ENCODE measurements at regions not wholly inside any gene's neighbourhood (a gene's known extent, or its start where the extent isn't known, plus 50 kb on each side); places are given as distances from the start of the nearest gene placed in this dataset.

DNA sequence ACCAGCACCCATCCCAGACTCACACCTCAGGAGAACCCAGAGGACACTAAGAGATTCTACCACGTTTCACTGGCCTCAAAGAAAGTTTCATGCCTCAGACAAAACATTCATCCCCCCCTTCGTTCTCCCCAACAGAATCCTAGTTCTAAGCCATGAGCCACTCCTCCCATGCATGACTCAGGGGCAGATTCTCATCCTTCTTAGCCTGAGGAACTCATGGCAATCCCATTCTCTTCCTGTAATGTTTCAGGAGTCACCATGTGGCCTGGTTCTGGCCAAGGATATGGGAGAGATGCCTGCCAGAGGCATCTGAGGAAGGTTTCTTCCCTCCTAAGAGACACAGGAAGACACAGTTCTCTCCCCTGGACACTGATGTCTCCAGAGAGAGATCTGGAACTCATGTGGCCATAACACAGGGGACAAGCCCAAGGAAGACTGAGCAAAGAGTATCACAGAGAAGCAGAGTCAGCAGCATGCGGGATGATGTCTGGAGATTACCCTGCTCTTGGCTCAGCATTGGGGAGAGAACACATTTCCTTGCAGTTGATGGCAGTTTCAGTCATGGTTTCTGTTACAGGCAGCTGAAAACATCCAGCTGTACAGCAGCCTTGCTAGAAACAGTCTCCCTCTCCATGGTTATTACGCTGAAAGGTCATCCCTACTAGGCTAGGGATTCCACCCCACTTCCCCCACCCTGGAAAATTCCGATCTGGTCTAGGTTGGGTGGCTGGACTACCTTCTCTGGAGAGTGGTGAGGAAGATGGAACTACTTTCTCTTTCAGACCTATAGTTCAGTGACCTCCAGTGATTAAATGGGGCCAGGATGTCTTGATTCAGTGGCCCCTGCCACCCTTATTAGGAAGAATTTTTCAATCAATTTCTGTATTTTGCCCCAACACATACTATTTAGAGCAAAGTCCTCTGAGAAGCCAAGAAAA lies 115.4 kb downstream of the ZNF608 start:
- Mint-ChIP-seq H3K27me3 (no peaks in the 10 kb centered on the region), H3K4me3 (no peak overlapping the region), H3K27ac (no peak overlapping the region), H3K9me3 (ENCODE audit: low read depth) (no peaks in the 10 kb centered on the region), H3K4me1 (no peaks in the 10 kb centered on the region), H3K36me3 (no peaks in the 10 kb centered on the region)
- no peak for ATAC-seq
- no peak for DNase-seq
- CTCF ChIA-PET, result no interaction called here

DNA sequence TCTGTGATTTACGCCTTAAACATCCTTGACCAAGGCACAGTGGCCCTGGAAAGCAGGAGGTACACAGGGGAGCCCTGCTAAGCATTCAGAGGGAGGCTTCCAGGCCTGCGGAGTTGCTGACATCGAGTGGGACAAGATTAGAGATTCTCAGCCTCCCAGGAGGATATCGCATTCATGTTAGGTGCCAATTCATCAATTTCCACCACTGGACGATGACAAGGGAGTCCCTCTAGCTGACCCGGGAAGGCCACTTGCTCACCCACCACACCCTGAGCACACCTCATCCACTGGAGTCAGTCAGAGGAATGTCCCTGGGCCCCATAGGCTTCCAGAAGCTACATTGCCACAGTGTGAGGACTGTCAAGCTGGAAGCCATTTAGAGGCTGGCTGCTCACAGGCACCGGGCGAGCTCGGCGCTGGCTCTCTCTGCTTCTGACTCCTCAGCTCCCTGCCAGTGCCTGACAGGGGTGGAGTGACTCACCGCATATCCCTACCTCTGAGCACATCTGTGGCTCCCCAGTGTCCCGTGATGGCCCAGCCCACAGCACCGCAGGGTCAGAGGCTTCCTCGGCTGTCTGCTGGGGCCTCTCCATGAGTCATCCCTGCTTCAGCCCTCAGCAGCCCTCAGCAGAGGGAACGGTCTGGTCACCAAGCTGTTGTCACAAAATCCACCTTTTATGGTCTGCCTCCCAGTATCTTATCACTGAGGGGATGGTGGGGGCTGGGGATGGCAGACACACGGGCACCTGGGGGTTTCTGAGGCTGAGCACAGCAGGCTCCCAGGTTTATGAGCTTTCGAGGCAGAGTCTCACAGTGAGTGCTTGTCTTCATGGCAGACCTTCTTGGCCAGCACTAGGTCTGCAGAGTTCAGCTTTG lies 117.5 kb downstream of the ZNF608 start:
- Mint-ChIP-seq H3K4me3 (no peak overlapping the region), H3K27ac (no peak overlapping the region), H3K9me3 (ENCODE audit: low read depth) (no peaks in the 10 kb centered on the region), H3K4me1 (no peaks in the 10 kb centered on the region), H3K36me3 (no peaks in the 10 kb centered on the region), H3K27me3 (no peaks in the 10 kb centered on the region)
- DNase-seq (no peak), ATAC-seq (no peak)
- CTCF ChIA-PET, result no interaction called here

GRCh38 chr5:124627815-124628595 lies 118.4 kb downstream of the ZNF608 start:
- CTCF ChIA-PET, result no interaction called here
- Mint-ChIP-seq H3K4me1 (no peaks in the 10 kb centered on the region), H3K27me3 (no peaks in the 10 kb centered on the region), H3K36me3 (no peaks in the 10 kb centered on the region), H3K9me3 (ENCODE audit: low read depth) (no peaks in the 10 kb centered on the region), H3K4me3 (no peak overlapping the region), H3K27ac (no peak overlapping the region)
- no peak for DNase-seq
- no peak for ATAC-seq

GRCh38 chr5:124626053-124626452 lies 120.4 kb downstream of the ZNF608 start:
- H3K36me3 Mint-ChIP-seq, result no peaks in the 10 kb centered on the region
- H3K4me3 Mint-ChIP-seq, result no peak overlapping the region

DNA sequence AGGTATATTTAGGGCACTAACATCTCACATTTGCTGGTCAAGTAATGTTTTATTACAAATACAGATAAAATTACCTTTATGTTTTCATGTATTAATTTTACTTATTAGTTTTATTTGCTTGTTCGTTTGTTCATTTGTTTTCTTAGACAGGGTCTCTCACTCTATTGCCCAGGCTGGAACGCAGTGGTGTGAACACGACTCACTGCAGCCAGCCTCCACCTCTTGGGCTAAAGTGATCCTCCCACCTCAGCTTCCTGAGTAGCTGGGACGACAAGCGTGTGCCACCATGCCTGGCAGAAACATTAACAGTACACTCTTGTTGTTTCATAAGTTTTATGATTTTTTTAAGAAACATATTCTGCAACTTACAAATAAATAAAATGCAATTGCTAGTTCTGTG lies 123.2 kb downstream of the ZNF608 start:
- Mint-ChIP-seq H3K27me3 (no peaks in the 10 kb centered on the region), H3K36me3 (no peaks in the 10 kb centered on the region), H3K4me1 (no peaks in the 10 kb centered on the region), H3K9me3 (ENCODE audit: low read depth) (no peaks in the 10 kb centered on the region), H3K4me3 (no peak overlapping the region), H3K27ac (no peak overlapping the region)
- DNase-seq, result no peak
- CTCF ChIA-PET, result no interaction called here
- ATAC-seq, result no peak

More at GRCh38 chr5:124626053-124626452, 120.4 kb downstream of the ZNF608 start:
- ATAC-seq (no peak), DNase-seq (no peak)
- Mint-ChIP-seq H3K9me3 (ENCODE audit: low read depth) (no peaks in the 10 kb centered on the region), H3K4me1 (no peaks in the 10 kb centered on the region), H3K27ac (no peak overlapping the region), H3K27me3 (no peaks in the 10 kb centered on the region)
- CTCF ChIA-PET, result no interaction called here

- H3K36me3 Mint-ChIP-seq, result no peaks in the 10 kb centered on the region
- H3K9me3 Mint-ChIP-seq (ENCODE audit: low read depth), result no peaks in the 10 kb centered on the region
- no peak overlapping the region for H3K4me3 Mint-ChIP-seq
- no peak overlapping the region for H3K27ac Mint-ChIP-seq
- CTCF ChIA-PET, result no interaction called here
- ATAC-seq, result no peak
- no peak for DNase-seq
- no peaks in the 10 kb centered on the region for H3K4me1 Mint-ChIP-seq
- H3K27me3 Mint-ChIP-seq, result no peaks in the 10 kb centered on the region
Observed at GRCh38 chr5:124622851-124623250, 123.6 kb downstream of the ZNF608 start.

DNA sequence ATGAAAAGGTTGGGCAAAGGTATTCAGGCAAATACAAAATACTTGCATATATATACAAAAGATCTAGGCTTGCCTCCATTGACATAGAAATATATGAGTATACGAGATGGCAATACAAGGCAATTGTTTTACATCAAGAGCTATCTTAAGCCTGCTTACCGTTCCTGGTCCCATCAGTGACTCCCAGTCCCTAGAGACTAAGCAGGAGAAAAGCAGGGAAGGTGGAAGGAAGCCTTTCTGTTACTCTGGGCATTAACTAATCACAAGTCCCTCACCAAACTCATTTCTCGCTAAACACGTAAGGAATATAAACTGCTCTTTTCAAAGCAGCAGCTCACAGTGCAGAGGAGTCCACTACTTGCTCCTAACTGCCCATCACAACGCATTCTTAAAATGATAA lies 125.2 kb downstream of the ZNF608 start:
- no peaks in the 10 kb centered on the region for H3K27me3 Mint-ChIP-seq
- no peaks in the 10 kb centered on the region for H3K4me1 Mint-ChIP-seq
- H3K36me3 Mint-ChIP-seq, result no peaks in the 10 kb centered on the region
- CTCF ChIA-PET, result no interaction called here
- DNase-seq (no peak), ATAC-seq (no peak)
- H3K9me3 Mint-ChIP-seq (ENCODE audit: low read depth), result no peaks in the 10 kb centered on the region
- no peak overlapping the region for H3K27ac Mint-ChIP-seq
- H3K4me3 Mint-ChIP-seq, result no peak overlapping the region

- no peaks in the 10 kb centered on the region for H3K4me1 Mint-ChIP-seq
- H3K36me3 Mint-ChIP-seq, result no peaks in the 10 kb centered on the region
- no peak for DNase-seq
- ATAC-seq, result no peak
- H3K27me3 Mint-ChIP-seq, result no peaks in the 10 kb centered on the region
- H3K9me3 Mint-ChIP-seq (ENCODE audit: low read depth), result no peaks in the 10 kb centered on the region
- H3K4me3 Mint-ChIP-seq, result no peak overlapping the region
- CTCF ChIA-PET, result no interaction called here
- H3K27ac Mint-ChIP-seq, result no peak overlapping the region
Observed at GRCh38 chr5:124620743-124621142, 125.7 kb downstream of the ZNF608 start.

DNA sequence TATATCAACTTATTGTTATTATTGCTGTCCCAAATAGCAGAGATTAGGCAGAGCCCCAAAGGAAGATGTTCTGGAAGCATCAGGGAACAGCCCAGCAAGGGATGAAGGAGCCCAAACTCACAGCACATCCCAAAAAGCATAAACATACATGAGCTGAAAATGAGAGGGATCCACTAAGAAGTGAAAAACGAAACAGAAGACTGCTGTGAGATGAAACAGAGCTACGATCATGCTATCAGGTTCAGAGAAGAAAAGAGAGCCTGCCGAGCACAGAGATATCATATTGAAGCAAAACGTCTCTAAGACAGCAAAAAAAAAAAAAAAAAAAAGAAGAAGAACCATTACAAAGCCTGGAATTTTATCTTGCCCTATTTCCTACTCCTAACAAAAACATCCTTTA lies 127.3 kb downstream of the ZNF608 start:
- Mint-ChIP-seq H3K27me3 (no peaks in the 10 kb centered on the region), H3K9me3 (ENCODE audit: low read depth) (no peaks in the 10 kb centered on the region), H3K36me3 (no peaks in the 10 kb centered on the region), H3K4me1 (no peaks in the 10 kb centered on the region), H3K27ac (no peak overlapping the region), H3K4me3 (no peak overlapping the region)
- CTCF ChIA-PET, result no interaction called here
- no peak for DNase-seq
- no peak for ATAC-seq

GRCh38 chr5:124617787-124618186 lies 128.7 kb downstream of the ZNF608 start:
- no peak overlapping the region for H3K27ac Mint-ChIP-seq
- no peaks in the 10 kb centered on the region for H3K36me3 Mint-ChIP-seq
- no peaks in the 10 kb centered on the region for H3K4me1 Mint-ChIP-seq
- no peak for DNase-seq
- CTCF ChIA-PET, result no interaction called here
- no peak for ATAC-seq
- no peaks in the 10 kb centered on the region for H3K9me3 Mint-ChIP-seq (ENCODE audit: low read depth)
- no peak overlapping the region for H3K4me3 Mint-ChIP-seq
- no peaks in the 10 kb centered on the region for H3K27me3 Mint-ChIP-seq

DNA sequence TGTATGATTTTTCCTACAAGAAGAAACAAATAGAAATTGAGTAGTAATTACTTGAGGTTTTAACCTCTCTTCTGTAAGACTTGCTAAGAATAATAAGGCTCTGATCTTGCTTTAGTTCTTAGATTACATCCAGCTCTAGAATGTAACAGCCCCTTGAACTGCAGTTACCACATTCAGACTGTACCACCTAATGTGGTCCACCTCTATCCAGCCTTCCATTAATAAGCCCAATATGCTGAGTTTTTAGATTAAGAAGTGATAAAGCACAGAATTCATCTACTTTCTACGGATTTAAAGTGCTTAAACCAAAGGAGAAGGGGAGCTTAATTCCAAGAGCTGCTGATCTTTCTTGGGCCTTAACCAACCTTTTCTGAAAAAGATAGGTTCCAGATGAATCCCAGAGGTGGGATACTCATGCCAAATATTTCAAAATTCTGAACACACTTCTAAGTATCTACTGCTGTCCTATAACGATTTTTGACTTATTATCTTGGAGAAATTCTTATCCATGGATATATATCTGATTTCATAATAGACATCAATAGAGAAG lies 131.5 kb downstream of the ZNF608 start:
- Mint-ChIP-seq H3K36me3 (no peaks in the 10 kb centered on the region), H3K4me3 (no peak overlapping the region), H3K9me3 (ENCODE audit: low read depth) (no peaks in the 10 kb centered on the region), H3K27ac (no peak overlapping the region), H3K27me3 (no peaks in the 10 kb centered on the region), H3K4me1 (no peaks in the 10 kb centered on the region)
- no peak for DNase-seq
- CTCF ChIA-PET, result no interaction called here
- no peak for ATAC-seq

DNA sequence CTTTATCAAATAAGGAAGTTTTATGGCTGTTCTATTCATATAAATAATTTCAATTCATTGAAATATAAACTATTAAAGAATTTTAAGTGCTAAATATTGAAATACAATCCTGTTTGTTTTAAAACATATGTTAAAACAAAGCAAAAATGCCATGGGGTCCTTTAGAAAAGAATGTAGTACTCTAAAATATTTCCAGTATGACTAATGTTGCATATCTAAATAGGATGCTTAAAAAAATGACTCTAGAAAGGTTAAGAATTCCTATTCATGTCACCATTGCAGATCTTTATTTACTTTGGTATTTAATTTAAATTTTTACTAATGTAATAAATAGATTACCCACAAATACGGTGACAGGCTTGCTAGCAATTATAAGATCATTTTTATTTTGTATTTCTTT lies 132.3 kb downstream of the ZNF608 start:
- Mint-ChIP-seq H3K4me3 (no peak overlapping the region), H3K9me3 (ENCODE audit: low read depth) (no peaks in the 10 kb centered on the region), H3K4me1 (no peaks in the 10 kb centered on the region), H3K27ac (no peak overlapping the region), H3K27me3 (no peaks in the 10 kb centered on the region), H3K36me3 (no peaks in the 10 kb centered on the region)
- ATAC-seq (no peak), DNase-seq (no peak)
- CTCF ChIA-PET, result no interaction called here

DNA sequence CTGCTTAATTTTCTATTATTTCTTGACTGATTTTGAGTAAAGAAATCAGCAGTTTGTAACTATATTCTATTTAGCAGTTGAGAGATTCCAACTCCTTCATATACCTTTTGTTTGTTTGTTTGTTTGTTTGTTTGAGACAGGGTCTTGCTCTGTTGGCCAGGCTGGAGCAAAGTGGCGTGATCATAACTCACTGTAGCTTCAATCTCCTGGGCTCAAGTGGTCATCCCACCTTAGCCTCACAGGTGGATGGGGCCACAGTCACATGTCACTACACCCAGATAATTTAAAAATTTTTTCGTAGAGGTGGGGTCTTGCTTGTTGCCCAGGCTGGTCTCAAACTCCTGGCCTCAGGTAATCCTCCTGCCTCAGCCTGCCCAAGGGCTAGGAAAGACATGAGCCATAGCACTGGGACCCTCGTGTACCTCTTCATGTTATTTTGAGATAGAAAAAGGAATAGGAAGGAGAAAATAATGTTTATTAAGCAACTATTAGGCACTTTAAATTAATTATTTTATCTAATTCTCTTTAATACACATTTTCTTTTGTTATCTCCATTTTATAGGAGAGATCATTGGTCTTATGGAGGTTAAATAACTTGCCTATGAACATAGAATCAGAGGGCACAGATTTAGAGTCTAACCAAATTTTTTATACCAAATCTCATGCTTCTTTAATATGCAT lies 133.0 kb downstream of the ZNF608 start:
- H3K27ac Mint-ChIP-seq, result no peak overlapping the region
- ATAC-seq (no peak), DNase-seq (no peak)
- H3K27me3 Mint-ChIP-seq, result no peaks in the 10 kb centered on the region
- no peak overlapping the region for H3K4me3 Mint-ChIP-seq
- CTCF ChIA-PET, result no interaction called here
- no peaks in the 10 kb centered on the region for H3K36me3 Mint-ChIP-seq
- H3K4me1 Mint-ChIP-seq, result no peaks in the 10 kb centered on the region
- H3K9me3 Mint-ChIP-seq (ENCODE audit: low read depth), result no peaks in the 10 kb centered on the region
